ENCODE measurements at regions not wholly inside any gene's neighbourhood (a gene's known extent, or its start where the extent isn't known, plus 50 kb on each side); places are given as distances from the start of the nearest gene placed in this dataset.

DNA sequence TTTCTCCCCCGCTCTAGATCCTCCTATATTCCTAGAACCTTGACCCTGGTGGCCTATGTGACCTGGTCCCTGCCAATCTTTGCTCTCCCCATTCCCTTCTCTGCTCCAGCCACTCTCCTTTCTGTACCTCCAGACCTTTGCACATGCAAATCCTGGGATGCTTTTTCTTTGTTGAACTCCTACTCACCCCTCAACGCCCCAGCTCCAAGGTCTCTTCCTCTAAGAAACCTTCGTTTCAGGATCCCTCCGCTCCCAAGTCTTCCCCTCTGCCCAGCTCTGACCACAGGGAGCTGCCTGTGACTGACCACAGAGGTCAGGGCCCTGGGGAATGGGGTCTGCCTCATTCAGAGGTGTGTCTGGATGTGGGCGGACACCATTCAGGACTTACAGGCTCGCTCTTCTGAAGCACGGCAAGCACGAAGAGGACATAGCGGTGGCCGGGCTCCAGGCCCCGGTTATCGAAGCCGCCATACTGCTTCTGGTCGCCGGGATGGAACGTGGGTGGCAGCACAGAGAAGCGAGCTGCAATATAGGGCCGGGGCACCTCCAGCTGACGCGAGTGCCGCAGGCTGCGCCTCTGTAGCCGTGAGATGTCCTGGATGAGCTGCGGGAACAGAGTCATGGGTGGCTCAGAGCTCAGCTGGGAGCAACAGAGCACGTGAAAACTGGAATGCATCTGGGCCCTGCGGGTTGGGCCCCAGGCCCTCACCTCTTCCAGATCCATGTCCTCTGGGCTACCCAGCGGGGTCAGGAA lies 120.9 kb downstream of the PTPRS start:
- Histone ChIP-seq H3K27me3 (ENCODE audit: insufficient read depth, poor library complexity, severe bottlenecking) (no peaks in the 10 kb centered on the region), H3K4me3 (replicated peaks; ENCODE audit: insufficient read depth, low read length) (no peak overlapping the region), H3K27ac (replicated peaks) (no peak overlapping the region)
- DNase-seq (ENCODE audit: low read depth in 1 of 2, low spot score in 1 of 2), result no peak
- TF ChIP-seq, protein P1, sequence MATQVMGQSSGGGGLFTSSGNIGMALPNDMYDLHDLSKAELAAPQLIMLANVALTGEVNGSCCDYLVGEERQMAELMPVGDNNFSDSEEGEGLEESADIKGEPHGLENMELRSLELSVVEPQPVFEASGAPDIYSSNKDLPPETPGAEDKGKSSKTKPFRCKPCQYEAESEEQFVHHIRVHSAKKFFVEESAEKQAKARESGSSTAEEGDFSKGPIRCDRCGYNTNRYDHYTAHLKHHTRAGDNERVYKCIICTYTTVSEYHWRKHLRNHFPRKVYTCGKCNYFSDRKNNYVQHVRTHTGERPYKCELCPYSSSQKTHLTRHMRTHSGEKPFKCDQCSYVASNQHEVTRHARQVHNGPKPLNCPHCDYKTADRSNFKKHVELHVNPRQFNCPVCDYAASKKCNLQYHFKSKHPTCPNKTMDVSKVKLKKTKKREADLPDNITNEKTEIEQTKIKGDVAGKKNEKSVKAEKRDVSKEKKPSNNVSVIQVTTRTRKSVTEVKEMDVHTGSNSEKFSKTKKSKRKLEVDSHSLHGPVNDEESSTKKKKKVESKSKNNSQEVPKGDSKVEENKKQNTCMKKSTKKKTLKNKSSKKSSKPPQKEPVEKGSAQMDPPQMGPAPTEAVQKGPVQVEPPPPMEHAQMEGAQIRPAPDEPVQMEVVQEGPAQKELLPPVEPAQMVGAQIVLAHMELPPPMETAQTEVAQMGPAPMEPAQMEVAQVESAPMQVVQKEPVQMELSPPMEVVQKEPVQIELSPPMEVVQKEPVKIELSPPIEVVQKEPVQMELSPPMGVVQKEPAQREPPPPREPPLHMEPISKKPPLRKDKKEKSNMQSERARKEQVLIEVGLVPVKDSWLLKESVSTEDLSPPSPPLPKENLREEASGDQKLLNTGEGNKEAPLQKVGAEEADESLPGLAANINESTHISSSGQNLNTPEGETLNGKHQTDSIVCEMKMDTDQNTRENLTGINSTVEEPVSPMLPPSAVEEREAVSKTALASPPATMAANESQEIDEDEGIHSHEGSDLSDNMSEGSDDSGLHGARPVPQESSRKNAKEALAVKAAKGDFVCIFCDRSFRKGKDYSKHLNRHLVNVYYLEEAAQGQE (IDR thresholded peaks at IDR 0.05; ENCODE audit: insufficient replicate concordance, low read depth), result no peak
- TF ChIP-seq SPI1 (IDR thresholded peaks at IDR 0.05; ENCODE audit: borderline replicate concordance, low read depth) (no peak), CTCF (IDR thresholded peaks at IDR 0.05; ENCODE audit: insufficient read depth, low read length) (no peak)

DNA sequence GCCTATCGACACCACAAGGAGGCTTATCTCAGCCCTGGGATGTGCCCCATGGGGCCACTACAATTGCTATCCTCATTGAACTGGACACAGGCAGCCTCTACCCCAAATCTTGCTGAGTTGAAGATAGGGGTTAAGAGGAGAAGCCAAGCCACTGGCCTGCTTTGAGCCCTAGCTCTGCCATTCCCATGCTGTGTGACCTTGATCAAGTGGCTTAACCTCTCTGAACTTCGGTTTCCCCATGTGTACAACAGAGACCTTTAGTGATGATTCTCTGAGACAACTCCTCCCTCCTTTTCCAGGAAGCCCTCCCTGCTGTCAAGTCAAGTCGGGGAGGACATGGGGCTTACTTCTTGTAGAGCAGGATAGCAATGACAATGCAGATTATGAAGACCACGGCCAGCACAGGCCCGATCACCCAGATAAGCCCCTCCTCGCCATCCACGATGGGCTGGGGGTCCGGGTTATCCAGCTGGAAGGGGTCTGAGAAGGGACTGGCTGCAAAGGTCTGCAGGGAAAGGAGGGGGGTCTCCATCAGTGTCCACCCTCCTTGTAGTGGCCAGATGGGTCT lies 121.6 kb downstream of the PTPRS start:
- Histone ChIP-seq H3K27me3 (ENCODE audit: insufficient read depth, poor library complexity, severe bottlenecking) (no peaks in the 10 kb centered on the region), H3K27ac (replicated peaks) (no peak overlapping the region)
- TF ChIP-seq, protein P1 (IDR thresholded peaks at IDR 0.05; ENCODE audit: insufficient replicate concordance, low read depth), result no peak
- TF ChIP-seq GABPA (IDR thresholded peaks at IDR 0.05; ENCODE audit: low read depth), result no peak
- no peak for TF ChIP-seq SPI1 (IDR thresholded peaks at IDR 0.05; ENCODE audit: borderline replicate concordance, low read depth)
- no peak for TF ChIP-seq CTCF (IDR thresholded peaks at IDR 0.05; ENCODE audit: insufficient read depth, low read length)
- no peak for TF ChIP-seq POLR2AphosphoS5 (IDR thresholded peaks at IDR 0.05; ENCODE audit: low read depth)

DNA sequence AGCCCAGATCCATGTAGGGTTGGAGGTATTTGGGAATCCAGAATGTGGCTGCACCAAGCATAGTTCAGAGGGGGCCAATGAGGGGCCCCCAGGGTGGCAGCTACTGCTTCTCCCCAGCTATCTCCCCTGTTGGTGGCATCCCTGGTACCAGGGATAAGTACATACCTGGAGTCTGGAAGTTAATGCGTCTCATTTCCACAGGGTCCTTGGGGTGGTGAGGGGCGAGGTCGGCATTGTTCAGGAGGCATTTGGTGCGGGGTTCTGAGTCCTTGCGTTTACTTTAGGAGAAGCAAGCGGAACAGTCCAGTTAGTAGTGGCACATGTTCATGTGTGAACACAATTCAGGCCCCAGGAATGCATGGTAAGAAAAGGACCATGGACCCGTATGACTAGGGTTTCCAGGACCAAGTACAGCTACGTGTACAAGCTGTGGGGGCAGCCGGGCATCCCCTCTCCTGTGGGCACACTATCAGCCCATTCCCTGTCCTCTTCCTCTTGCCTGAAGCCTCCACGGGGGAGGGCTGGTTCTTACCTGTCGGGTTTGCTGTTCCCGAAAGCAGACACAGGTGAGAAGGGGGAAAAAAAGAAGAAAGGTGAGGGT lies 122.3 kb downstream of the PTPRS start:
- no peak for DNase-seq (ENCODE audit: low read depth in 1 of 2, low spot score in 1 of 2)
- H3K27ac ChIP-seq (replicated peaks), result no peak overlapping the region
- H3K27me3 ChIP-seq (ENCODE audit: insufficient read depth, poor library complexity, severe bottlenecking), result no peaks in the 10 kb centered on the region
- H3K4me3 ChIP-seq (replicated peaks; ENCODE audit: insufficient read depth, low read length), result no peak overlapping the region
- TF ChIP-seq, protein P1 (IDR thresholded peaks at IDR 0.05; ENCODE audit: insufficient replicate concordance, low read depth), result no peak
- TF ChIP-seq CTCF (IDR thresholded peaks at IDR 0.05; ENCODE audit: insufficient read depth, low read length) (no peak), POLR2AphosphoS5 (IDR thresholded peaks at IDR 0.05; ENCODE audit: low read depth) (no peak), SPI1 (IDR thresholded peaks at IDR 0.05; ENCODE audit: borderline replicate concordance, low read depth) (no peak), GABPA (IDR thresholded peaks at IDR 0.05; ENCODE audit: low read depth) (no peak)

More for the DNA sequence above, 121.6 kb downstream of the PTPRS start:
- H3K4me3 ChIP-seq (replicated peaks; ENCODE audit: insufficient read depth, low read length), result no peak overlapping the region
- DNase-seq (ENCODE audit: low read depth in 1 of 2, low spot score in 1 of 2), result no peak
